HG03103 (cell line): ENCODE measurements at regions not wholly inside any gene's neighbourhood (a gene's known extent, or its start where the extent isn't known, plus 50 kb on each side); places are given as distances from the start of the nearest gene placed in this dataset.

Experiments used
- ATAC-seq: cut with Tn5 transposase; IDR thresholded peaks from one replicate; pipeline ENCODE4 v1.9.1; 2021; ENCODE audit warnings: low read depth; ENCODE audit not compliant: unreplicated experiment

DNA sequence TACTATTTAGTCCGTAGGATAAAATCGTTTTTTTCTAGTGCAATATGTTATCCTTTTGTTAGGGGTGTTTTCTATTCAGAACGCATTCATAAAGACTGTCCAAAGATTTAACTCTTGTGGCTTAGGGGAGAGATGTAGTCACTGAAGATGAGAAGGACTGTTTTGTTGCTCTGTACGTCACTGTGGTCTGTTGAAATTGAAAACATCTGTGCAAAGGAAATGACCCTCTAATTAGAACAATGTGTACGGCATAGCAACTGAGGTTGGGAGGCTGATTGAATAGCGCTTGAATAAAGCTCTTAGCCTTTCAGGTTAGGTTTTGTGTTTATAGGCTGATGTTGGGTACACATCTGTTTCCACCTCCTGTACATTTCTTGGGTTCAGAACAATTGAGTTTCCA, 453.4 kb upstream of the AKR1E2 start:
- ATAC-seq = no peak

DNA sequence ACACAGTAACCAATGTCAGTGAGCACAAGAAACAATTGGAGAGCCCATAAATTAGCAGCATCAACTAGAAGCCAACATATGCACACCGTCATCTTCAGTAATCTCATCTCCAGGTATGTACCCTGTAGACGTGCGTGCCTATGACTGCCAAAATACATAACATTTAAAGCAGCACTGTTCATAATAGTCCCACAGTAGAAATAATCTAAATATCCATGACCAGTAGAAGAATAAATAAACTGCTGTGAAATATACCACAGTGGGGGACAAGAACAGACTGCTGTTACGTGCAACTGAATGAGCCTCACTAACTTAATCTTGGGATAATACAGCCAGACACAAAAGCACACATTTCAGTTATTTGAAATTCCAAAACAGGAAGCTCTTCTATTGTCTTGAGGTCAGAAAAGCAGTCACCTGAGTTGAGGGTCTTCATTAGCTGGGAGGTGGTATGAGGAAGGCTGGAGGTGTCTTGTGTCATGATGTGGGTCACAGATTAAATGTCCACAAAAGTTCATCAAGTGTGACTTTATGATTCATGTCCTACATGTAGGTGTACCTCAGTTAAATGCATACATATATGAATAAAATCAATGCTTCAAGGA, 454.2 kb upstream of the AKR1E2 start:
- ATAC-seq = no peak

DNA sequence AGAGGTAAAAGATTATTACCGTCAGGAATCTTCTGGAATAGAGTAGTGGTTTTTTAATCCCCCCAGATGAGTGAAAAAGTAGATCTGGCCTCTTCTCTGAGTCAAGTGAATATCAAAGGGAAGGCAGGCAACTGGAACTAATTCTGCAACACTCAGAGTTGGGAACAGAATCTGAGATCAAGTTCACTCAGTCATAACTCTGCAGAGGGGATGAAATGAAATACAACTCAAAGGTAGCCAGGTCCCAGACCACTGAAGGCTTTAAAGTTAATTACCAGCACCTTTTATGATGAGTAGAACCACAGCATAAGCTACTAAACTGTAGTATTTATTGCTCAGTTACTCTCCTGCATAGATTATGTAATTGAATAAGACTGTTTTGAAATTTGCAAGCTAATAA, 455.6 kb upstream of the AKR1E2 start:
- no peak for ATAC-seq

DNA sequence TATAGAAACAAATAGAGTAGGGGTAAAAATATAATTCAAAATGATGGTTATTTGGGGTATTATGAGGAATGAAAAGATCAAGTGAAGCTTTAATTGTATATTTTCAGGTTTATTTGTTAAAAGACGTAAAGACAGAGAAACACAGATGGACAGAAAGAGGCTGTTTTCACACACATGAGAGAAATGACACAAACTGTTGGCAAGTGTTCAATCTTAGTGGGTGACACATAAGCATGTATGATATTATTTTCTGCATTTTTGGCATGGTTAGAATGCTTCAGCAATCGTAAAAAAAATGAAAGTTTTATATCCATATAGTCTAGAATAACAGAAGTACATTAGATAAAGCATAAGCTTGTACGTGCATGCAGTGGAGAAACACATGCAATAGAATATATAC, 464.4 kb upstream of the AKR1E2 start:
- no peak for ATAC-seq

DNA sequence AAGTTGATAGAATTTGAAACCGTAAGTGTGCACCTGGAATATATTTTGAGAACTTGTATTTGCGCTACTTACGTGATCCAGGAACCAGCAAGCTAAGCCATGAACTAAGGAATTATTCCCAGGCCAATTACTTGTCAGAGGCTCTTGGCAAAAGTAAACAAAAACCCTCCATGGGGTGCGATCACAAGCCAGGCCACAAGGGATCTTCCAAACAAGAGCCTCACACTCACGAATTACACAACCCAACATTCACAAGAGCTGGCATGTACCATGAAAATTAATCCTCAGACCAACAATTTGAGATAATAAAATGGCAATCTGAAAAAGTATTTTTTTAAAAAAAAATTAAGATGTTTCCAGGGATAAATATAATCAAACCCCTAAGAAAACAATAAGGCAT, 467.0 kb upstream of the AKR1E2 start:
- ATAC-seq = no peak

DNA sequence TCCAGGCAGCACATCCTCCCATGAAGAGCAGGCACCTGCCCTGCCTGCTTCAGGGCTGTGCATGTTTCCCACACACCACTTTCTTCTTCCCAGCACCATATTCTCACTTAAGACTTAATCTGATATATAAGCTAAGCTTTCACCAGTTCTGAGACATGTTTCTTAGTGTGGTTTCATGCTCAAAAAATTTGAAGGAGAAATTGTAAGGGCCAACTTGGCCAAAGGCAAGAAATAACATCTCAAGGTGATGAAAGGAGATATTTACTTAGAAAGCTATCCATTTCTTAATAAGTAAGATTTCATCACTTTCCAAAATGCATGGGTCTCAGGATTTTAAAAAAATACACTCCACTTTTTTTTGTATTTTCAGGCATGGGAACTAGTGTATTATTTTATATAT, 468.1 kb upstream of the AKR1E2 start:
- no peak for ATAC-seq

DNA sequence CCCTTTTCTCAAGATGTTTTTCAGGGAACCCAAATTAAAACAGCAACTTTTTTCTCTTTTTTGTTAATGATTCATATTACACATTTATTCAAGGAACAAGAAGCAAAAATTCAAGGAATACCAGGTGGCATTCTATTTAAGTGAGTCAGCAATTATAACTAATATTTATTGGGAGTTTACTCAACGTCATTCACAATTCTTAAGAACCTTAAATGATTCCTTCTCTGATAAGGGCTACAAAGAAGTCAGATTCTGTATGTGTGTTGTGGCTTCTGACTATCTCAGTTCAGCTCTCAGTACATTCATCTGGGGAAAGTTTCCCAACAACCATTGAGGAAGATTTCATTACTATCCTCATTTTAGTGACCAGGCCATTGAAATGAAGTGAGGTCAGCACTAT, 470.7 kb upstream of the AKR1E2 start:
- ATAC-seq = no peak

DNA sequence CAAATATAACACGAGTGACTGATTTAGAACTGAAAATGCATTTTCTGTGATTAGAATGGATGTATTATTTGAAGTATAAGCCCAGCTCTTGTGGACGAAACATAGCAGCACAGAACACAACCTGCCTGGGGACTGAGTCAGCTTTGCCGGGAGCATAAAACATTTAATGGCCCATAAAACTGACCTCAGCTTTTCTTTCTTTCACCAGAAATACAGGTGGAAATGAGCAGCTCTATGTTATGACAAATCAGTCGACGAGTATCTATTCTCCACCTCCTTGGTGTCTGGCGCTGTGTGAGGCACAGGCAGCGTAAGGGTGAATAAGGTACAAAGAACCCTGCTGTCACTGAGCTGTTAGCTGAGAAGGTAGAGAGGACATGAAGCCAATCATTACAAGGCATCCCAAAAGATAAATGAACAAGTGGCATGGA, 471.6 kb upstream of the AKR1E2 start:
- ATAC-seq = no peak

DNA sequence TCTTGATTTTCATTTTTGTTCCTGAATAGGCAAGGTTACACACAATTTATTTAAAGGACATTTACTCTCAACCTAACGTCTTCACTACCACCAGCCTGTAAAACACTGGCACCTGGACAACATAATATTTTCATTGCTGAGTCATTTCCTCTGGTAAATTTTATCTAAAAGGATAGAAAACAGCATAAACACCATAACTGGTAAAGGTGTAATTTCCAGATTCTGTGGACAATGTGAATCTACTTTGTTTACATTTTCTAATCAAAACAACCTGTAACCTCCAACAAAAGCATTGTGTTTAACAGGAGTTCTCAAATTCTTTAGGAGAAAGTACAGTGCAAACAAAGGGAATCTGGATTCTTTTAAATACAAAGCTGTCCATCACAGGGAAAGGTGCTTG, 472.0 kb upstream of the AKR1E2 start:
- ATAC-seq = no peak

DNA sequence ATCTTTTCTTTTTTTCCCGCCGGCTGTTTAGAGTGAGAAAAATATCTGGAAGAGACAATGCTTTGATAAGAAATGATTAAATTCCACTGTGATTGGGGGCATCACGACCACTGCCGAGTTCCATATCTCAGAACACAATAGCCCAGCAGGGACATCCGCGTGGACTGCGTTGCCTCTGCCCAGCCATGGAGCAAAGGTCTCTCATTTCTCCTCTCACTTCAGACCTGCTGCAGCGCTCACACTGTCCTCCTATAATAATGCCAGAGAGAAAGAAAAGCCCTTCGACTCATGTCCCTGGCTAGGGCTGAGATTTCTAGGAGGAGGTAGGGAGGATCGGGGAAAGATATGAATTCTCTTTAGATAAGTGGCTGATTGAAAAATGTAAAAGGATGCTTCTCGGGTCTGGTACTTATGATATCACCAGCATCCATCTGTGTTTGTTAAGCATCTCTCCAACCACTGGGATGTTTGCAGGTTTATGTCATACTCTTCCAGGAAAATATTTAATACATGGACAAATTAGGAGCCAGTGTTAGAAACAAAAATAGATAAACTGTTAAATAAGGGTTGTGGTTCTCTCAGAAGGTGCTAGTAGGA, 472.9 kb upstream of the AKR1E2 start:
- no peak for ATAC-seq

DNA sequence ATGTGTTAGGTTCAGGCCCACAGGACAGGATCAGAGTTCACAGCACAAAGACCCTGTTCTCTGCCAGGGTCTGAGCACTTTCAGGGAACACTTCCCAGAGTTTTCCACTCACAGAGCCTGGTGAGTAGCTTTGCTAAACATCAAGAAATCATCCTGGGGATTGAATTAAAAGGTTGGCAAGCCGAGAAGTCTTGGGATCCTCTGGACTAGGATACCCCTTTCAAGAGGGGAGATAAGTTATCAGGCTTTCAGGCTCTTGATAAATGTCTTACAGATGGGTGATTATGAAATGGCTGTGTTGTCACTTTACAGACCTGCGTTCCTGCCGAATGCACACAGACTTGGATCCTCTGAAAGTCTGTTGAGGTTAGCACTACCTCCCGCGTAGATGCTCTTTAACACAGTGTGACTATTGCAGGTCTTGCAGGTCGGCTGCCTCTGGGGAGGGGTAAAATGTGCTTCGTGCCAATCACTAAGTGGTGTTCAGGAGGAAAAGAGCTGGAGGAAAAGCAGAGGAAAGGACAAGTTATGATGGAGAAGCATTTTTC, 473.5 kb upstream of the AKR1E2 start:
- no peak for ATAC-seq

DNA sequence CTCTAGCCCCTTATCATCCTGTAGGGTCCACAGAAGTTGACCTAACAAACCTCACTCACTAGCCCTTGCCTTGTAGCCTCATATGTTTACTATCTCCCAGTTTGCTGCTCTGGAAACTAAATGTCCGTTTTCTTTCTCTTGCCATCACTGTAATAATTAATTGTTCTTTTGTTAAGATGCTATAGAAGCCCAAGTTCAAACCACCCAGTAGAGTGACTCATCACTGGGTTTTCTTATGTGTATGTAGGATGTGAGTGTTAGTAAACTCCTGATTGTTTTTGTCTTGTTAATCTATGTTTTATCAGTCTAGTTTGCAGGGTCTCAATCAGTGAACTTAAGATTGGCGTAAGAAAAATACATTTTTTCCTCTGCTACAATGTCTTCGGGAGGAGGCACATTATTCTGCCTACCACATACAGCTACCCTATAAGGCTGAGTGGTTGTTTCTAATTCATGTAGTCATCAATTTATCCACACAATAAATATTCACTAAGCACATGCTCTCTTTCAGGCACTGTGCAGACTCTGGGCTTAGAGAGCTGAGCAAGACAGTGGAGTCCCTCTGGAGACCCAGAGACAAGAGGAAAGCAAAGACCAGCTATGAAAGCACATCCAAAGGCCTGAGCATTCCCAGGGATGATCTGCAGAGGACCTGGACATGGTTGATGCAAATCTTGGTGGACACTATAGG, 474.1 kb upstream of the AKR1E2 start:
- ATAC-seq = no peak

DNA sequence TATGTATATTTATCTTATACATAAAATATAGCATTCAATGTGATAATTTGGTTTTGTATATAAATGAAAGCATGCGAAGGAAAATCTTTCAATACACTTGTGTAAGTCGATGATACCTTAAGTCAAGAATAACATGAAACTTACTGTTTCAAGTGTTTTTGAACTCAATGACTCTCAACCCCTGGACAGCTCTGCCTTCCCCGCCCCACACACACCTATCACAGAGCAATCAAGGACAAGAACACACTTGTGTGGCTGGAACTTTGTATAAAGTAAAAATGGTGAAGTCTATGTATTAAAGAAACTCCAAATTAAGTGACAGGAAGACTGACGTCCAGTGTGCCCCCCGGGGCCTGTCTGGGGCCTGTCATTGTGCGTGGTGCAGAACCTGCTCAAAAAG, 478.6 kb upstream of the AKR1E2 start:
- no peak for ATAC-seq

DNA sequence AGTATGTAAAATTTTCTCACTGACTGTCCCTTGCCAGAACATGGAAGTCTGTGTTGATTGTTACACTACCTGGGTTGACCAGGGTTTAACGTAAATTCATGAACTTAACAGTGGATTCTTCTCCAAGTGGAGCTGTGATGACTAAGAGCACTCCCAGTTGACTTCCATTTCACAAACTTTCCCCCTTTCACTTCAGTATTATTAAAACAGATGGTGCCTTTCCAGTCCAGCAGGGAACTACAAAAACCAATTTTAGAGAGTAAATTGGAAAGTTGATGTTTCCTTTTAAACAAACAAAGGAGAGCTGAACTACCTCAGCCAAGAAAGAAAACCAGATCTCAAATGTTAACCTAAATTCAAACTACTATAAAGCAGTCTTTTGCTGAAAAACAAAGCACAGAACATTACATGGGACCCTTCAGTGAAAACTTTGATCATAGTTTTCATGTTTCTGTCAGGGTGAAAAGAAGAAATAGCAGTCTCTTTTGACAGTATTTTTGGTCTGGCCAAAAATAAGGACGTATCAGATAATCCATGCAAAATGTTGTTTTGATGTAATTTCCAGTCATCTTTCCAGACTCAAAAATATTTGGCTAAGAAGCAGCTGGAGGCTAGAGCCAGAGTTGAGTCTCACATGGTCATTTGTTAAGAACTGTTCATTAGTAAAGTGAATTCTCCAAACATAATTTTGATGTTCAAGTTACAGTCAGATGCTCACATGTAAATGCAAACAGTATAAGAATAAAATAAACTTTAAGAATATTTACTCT, 479.9 kb upstream of the AKR1E2 start:
- no peak for ATAC-seq

DNA sequence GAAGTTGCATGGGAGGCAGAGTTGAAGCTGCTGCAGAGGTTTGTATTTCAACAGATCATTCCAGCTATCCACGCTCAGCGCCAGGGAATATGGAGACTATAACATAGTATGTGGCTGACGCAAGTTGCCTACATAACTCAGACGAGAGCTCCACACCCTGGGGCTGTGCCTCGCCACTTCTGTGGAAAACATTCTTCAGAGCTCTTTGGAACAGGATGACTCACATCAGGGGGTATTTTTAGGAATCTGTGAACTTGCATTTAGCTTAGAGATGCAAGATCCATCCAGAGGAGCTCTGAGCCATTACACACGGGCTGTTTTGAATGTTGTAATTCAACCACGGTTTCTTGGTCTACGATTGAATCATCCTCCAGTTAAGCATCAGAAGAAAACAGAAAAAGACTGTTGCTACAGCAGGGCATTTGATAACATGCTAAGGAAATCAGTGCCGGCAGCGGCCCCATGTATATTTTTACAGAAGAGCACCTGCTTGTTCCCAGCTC, 481.5 kb upstream of the AKR1E2 start:
- ATAC-seq = no peak

DNA sequence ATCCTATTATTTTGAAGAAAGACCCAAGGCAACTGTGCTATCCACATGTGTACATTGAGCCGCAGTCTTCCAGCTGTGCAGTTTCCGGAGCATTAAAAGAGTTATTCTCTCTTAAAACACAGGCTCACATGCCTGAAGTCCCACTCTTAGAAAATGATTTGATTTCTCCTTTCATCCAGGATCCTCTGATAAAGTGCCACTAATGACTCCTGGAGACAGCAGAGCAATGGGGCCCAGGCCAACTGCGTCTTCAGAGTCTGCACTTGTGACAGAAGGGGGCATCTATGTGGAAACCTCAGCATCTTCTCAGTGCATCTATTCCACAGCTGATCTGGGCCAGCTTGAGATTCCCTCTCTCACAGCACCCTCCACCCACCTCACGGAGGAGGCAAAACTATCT, 482.1 kb upstream of the AKR1E2 start:
- no peak for ATAC-seq

DNA sequence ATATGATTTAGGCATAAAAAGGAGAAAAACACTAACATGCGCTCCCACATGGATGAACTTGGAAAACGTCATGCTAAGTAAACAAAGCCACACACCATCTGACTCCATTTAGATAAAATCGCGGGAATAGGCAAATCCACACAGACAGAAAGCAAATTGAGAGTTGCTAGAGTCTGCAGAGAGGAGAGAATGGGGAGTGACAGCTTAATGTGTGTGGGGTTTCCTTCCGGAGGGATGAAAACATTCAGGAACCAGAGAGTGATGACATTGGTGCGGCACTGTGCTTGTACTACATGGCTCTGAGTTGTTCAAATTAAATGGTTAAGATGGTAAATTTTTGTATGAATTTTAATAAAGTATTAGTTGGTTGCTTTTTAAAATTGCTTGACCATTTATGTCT, 482.9 kb upstream of the AKR1E2 start:
- ATAC-seq = no peak

DNA sequence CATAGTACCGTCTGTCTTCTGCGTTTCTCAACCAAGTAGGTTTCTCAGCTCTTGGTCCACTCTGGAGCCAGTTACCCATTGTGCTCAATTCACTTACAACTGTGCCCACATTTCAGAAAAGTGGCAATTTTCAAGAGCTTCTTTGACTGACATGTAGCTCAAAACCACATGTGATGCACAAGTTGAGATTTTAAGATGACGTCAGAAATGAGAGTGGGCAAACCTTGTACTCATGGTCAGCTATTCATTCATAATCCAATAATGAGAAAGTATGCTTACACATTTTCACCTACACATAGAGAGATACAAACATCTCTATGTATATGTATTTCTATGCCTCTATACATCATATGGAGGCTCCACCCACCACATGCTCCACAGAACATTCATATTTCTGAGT, 487.2 kb upstream of the AKR1E2 start:
- ATAC-seq = no peak

DNA sequence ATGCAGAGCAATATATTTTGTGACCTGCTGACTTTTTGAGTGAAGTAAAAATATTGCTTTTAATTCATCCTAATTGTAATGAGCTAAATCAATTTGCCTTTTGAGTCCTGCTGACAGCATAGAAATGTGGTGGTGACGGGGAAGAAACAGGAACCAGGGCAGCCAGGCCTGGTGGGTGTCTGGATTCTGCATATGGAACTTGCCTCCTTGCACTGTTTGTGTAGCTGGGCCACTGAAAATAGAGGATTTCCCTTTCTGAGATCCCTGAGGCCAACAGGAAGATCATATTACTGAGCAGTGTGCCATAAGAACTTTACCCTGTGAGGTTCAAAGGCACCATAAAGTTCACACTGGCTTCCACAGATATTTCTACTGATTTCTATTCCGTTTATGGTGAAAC, 488.4 kb upstream of the AKR1E2 start:
- no peak for ATAC-seq

DNA sequence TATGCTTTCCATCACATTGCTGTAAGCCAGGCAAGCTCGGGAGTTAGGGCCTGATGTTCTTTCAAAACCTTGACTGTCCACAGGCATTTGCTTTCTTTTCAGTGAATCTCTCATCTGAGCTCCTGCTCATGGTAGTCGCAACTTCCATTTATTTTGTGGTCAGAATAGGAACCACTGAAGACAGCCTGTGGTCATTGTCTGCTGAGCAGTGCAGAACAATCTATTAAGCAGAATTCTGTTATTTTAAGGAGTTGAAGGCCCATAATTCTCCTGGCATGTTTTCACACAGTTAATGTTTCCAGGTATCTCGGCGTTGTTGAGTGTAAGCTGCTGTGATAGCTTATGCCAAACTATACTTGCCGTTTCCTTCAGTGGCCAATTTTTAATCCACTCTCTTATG, 491.1 kb upstream of the AKR1E2 start:
- no peak for ATAC-seq

DNA sequence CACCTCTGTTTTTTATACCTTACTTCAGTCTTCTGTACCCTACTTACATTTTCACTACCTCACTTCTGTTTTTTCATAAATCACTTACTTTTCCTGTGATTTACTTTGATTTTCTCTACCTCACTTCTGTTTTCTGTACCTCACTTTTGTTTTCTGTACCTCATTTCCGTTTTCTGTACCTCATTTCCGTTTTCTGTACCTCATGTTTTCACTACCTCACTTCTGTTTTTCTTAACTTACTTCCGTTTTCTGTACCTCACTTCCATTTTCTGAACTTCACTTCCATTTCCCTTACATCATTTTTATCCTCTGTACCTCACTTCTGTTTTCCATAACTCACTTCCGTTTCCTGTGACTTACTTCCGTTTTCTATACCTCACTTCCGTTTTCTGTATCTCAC, 492.0 kb upstream of the AKR1E2 start:
- ATAC-seq = no peak
